Panc1 (cell line): ENCODE measurements at regions not wholly inside any gene's neighbourhood (a gene's known extent, or its start where the extent isn't known, plus 50 kb on each side); places are given as distances from the start of the nearest gene placed in this dataset.

Experiments
- ATAC-seq: fragments of 200-7000 bp; cut with Tn5 transposase; 2 replicates; pipeline ENCODE4 v1.9.1; 2020; ENCODE audit warnings: mild to moderate bottlenecking, moderate library complexity
- BruUV-seq: library from RNA; stranded (reverse); fragments of 400-500 nt; replicated peaks from 2 replicates; lab custom pipeline; 2021; lab: Mats Ljungman, UMichigan
- CTCF ChIA-PET: fragments of 300-600 bp; sonication (Branson Sonifier 250); formaldehyde crosslinking; loops from one replicate; lab custom pipeline; 2022; ENCODE audit warnings: antibody characterized with exemption; lab: Charles Lee
- POLR2A ChIA-PET: fragments of 300-600 bp; sonication (Branson Sonifier 250); formaldehyde crosslinking; loops from one replicate; lab custom pipeline; 2022; ENCODE audit warnings: antibody characterized with exemption; lab: Charles Lee
- DNase-seq: peaks from one replicate; pipeline ENCODE4 v3.0.0-alpha.2; 2010; ENCODE audit warnings: low read depth, low spot score
- H3K27ac ChIP-seq: 2 replicates; pipeline ENCODE4 v1.5.1; 2011; ENCODE audit warnings: mild to moderate bottlenecking, low read length, inconsistent platforms
- H3K27me3 ChIP-seq: fragments of 200-500 bp; sonication (Bioruptor generic); 2 replicates; pipeline ENCODE4 v1.6.0; 2014; ENCODE audit warnings: low read length, inconsistent platforms; ENCODE audit not compliant: control insufficient read depth, insufficient read depth
- H3K36me3 ChIP-seq: fragments of 200-500 bp; sonication (Bioruptor generic); 2 replicates; pipeline ENCODE4 v1.5.1; 2014; ENCODE audit warnings: inconsistent platforms, mild to moderate bottlenecking, low read length, moderate library complexity; ENCODE audit not compliant: control insufficient read depth, insufficient read depth
- H3K4me1 ChIP-seq: 2 replicates; pipeline ENCODE4 v1.5.1; 2011; ENCODE audit warnings: inconsistent platforms, mild to moderate bottlenecking, low read length, moderate library complexity; ENCODE audit not compliant: control insufficient read depth, insufficient read depth
- H3K4me3 ChIP-seq, 2 experiments: 2 replicates each; pipeline ENCODE4 v1.5.1; 2011 to 2012; ENCODE audit warnings: low read depth in 2 of 2, low read length in 2 of 2, mild to moderate bottlenecking in 2 of 2, inconsistent platforms in 1 of 2, moderate library complexity in 1 of 2
- H3K9me3 ChIP-seq: fragments of 200-500 bp; sonication (Bioruptor generic); 2 replicates; pipeline ENCODE4 v1.5.1; 2014; ENCODE audit warnings: low read depth, mild to moderate bottlenecking, inconsistent platforms, low read length, moderate library complexity; ENCODE audit not compliant: control insufficient read depth, insufficient read depth
- CTCF ChIP-seq: fragments of 450-650 bp; IDR thresholded peaks from 2 replicates; pipeline ENCODE4 v1.5.1; 2017; ENCODE audit warnings: mild to moderate bottlenecking
- POLR2AphosphoS5 ChIP-seq: IDR thresholded peaks from 2 replicates; pipeline ENCODE4 v1.6.1; 2012; ENCODE audit warnings: mild to moderate bottlenecking, low read depth, low read length, moderate library complexity
- REST ChIP-seq, 2 experiments: IDR thresholded peaks; 2 replicates each; pipeline ENCODE4 v1.6.1; 2011 to 2012; ENCODE audit warnings: low read depth in 2 of 2, control low read depth in 1 of 2, low read length in 1 of 2, mild to moderate bottlenecking in 1 of 2, moderate library complexity in 1 of 2; ENCODE audit not compliant: insufficient read depth in 1 of 2
- SIN3A ChIP-seq: IDR thresholded peaks from 2 replicates; pipeline ENCODE4 v1.6.1; 2012; ENCODE audit warnings: low read depth, mild to moderate bottlenecking, low read length, moderate library complexity, borderline replicate concordance; ENCODE audit not compliant: insufficient read depth
- TCF7L2 ChIP-seq: IDR thresholded peaks from 2 replicates; pipeline ENCODE4 v1.6.1; 2011; ENCODE audit warnings: mild to moderate bottlenecking, low read depth, low read length, inconsistent platforms
- in situ Hi-C: cut with HindIII; loops from 2 replicates; pipeline ENCODE4 v1.10.0; 2016; ENCODE audit warnings: low sequenced_read_pairs, low pct_unique_long_range_greater_than_20kb
- intact Hi-C: fragments of 100-400 bp; cut with micrococcal nuclease; formaldehyde crosslinking; loops from one replicate; pipeline ENCODE4 v1.10.0; 2022; ENCODE audit not compliant: unreplicated experiment

- in situ Hi-C loops, result no loop called here
- ChIA-PET CTCF (no interaction called here), POLR2A (no interaction called here)
- Histone ChIP-seq H3K4me1 (no peaks in the 10 kb centered on the region), H3K27me3 (peaks cover under 1% of the 10 kb centered on the region; the same call in 1 of the 2 replicates), H3K27ac (no peak overlapping the region), H3K9me3 (no peaks in the 10 kb centered on the region), H3K4me3 (no peak overlapping the region), H3K36me3 (no peaks in the 10 kb centered on the region)
- no peak for TF ChIP-seq TCF7L2
- no peak for TF ChIP-seq SIN3A
- no peak for TF ChIP-seq REST (IDR thresholded peaks at IDR 0.05; ENCODE audit: insufficient read depth in 1 of 2, low read depth in 2 of 2, low read length in 1 of 2)
- DNase-seq, result no peak
- no peak for ATAC-seq
- BruUV-seq, result no TSS peak
- intact Hi-C loops, result no loop called here
Measured at GRCh38 chr16:17964196-17964595, 372.3 kb downstream of the NPIPA8 start.

- in situ Hi-C loops, result no loop called here
- no TSS peak for BruUV-seq
- TF ChIP-seq REST (IDR thresholded peaks at IDR 0.05; ENCODE audit: insufficient read depth in 1 of 2, low read depth in 2 of 2, low read length in 1 of 2) (no peak), CTCF (no peak), POLR2AphosphoS5 (no peak), SIN3A (no peak), TCF7L2 (no peak)
- intact Hi-C loops, result no loop called here
- Histone ChIP-seq H3K4me3 (no peak overlapping the region), H3K27ac (no peak overlapping the region), H3K4me1 (no peaks in the 10 kb centered on the region), H3K27me3 (no peaks in the 10 kb centered on the region), H3K9me3 (no peaks in the 10 kb centered on the region), H3K36me3 (no peaks in the 10 kb centered on the region)
- ChIA-PET CTCF (no interaction called here), POLR2A (no interaction called here)
- DNase-seq (no peak), ATAC-seq (no peak)
Measured at GRCh38 chr16:17963185-17963836, 373.2 kb downstream of the NPIPA8 start.
